ENCODE measurements at regions not wholly inside any gene's neighbourhood (a gene's known extent, or its start where the extent isn't known, plus 50 kb on each side); places are given as distances from the start of the nearest gene placed in this dataset.

DNA sequence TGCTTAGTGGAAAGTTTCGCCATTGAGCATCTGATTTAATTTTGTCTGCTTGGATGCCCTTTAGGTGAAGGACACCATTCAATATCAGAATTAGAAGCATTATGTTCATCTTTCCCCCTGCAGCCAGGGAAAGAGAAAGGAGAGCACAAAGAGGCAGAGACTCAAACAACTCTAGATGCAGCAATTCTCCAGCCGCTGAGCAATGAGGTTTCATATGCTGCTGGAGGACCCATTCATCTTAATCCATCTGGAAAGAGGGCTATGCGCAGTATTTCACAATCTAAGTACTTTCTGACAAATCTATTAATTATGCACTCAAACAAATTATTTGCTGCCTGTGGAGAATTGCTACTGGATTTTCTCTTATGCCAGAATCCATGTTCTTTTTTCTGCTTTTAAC, 527.0 kb upstream of the TUSC1 start:
- TF ChIP-seq, protein P1, sequence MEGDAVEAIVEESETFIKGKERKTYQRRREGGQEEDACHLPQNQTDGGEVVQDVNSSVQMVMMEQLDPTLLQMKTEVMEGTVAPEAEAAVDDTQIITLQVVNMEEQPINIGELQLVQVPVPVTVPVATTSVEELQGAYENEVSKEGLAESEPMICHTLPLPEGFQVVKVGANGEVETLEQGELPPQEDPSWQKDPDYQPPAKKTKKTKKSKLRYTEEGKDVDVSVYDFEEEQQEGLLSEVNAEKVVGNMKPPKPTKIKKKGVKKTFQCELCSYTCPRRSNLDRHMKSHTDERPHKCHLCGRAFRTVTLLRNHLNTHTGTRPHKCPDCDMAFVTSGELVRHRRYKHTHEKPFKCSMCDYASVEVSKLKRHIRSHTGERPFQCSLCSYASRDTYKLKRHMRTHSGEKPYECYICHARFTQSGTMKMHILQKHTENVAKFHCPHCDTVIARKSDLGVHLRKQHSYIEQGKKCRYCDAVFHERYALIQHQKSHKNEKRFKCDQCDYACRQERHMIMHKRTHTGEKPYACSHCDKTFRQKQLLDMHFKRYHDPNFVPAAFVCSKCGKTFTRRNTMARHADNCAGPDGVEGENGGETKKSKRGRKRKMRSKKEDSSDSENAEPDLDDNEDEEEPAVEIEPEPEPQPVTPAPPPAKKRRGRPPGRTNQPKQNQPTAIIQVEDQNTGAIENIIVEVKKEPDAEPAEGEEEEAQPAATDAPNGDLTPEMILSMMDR (IDR thresholded peaks at IDR 0.05; ENCODE audit: low read depth, low read length, poor library complexity, severe bottlenecking): no peak
- TF ChIP-seq EZH2phosphoT487 (IDR thresholded peaks at IDR 0.05; ENCODE audit: borderline replicate concordance, low read length): no peak
